SHP77 (cell line): ENCODE measurements at regions not wholly inside any gene's neighbourhood (a gene's known extent, or its start where the extent isn't known, plus 50 kb on each side); places are given as distances from the start of the nearest gene placed in this dataset.
"Not testable (repeated sequence)": the region's sequence is repeated elsewhere in the genome, so short reads cannot be mapped to it uniquely, and the experiment has no call there.

Experiments
- DNase-seq, 2 experiments: peaks; one replicate each; lab custom pipeline; 2025; lab: John Stamatoyannopoulos, UW

DNA sequence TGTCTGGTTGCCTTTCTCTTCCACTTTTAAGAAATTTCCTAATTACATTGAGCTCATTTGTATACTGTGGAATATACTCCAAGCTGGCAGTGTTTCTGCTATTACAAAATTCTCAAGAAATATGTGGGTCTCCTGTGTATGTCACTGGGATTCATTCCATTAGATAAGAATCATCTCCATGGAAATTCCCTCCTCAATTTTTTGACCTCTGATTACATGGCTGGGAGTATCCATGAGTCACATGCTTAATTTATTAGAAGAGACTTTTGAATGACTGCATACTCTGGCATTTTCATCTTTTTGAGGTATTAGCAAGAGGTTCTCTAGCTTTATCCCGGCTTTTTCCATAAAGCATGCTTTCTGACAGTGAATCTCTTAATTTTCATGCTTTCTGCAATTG is 665.5 kb upstream of the CNTNAP5 start:
- DNase-seq = no peak

DNA sequence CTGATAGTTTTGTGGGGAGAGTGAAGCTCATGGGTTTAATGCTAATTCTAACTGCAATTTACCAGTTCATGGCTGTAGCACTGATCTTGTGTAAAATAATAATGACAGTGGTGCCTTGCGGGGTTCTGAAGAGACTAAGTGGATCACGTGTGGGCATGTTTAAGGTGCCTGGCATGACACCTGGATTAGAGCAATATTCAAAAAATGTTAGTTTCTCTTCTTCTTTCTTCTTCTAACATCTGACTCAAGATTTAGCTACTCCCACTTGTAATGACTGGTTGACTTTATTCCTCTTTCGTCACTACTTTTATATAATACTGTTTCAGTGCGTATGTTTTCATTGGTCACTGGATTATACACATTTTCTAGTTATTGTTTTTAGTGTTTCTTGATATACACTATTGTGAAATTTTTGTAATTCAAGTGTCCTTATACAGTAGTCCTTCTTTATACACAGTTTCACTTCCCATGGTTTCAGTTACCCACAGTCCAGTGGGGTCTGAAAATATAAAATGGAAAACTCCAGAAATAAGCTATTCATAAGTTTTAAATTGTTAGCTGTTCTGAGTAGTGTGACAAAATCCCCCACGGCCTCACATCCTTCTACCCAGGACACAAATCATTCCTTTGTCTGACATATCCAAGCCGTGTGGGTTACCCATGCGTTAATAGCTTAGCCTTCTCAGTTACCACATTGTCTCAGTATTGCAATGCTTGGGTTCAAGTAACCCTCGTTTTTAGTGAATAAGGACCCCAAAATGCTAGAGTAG is 662.2 kb upstream of the CNTNAP5 start:
- DNase-seq = no peak

DNA sequence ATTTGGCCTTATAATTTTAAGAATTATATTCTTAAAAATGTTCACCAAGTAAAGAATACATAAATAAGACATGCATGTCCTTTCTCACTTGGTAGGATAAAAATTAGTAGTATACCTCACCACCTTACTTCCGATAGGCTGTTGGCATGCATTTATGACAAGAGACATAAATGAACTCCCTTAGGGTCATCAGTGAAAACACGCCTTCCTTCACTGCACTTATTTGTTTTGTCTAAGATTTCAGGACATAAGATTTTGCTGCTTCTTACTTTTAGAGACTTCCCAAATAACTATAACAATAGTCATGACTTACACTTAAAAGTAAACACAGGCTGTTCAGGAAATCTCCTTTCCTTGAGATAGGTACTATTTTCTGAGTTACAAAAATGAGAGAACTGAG is 661.3 kb upstream of the CNTNAP5 start:
- no peak for DNase-seq

DNA sequence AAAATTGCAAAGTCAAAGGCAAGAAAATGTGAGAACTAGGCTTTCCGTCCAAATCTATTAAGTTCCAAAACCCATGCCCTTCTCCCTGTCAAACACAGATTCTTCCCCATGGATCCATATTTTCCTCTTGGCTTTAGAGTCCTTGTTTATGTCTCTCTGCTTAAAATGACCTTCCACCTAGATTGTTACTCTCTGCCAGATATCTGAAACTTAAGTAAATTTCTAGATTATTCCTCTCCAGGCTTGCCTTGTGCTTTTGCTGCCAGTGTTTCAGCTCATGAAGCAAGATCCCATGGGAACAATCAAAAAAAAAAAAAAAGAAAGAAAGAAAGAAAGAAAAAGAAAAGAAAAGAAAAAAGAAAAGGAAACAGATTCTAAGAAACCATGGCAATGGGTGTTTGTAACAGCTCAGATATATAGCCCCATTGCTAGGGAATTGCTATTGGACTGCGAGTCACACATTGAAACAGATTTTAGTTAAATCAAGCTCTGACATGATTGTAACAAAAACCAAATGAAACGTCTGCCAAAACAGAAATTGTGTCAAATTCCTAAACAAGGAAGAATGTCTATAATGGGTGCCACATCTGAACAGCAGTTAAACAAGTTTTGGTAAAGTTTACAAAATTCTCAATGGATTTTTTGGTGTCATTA is 660.7 kb upstream of the CNTNAP5 start:
- no peak for DNase-seq

DNA sequence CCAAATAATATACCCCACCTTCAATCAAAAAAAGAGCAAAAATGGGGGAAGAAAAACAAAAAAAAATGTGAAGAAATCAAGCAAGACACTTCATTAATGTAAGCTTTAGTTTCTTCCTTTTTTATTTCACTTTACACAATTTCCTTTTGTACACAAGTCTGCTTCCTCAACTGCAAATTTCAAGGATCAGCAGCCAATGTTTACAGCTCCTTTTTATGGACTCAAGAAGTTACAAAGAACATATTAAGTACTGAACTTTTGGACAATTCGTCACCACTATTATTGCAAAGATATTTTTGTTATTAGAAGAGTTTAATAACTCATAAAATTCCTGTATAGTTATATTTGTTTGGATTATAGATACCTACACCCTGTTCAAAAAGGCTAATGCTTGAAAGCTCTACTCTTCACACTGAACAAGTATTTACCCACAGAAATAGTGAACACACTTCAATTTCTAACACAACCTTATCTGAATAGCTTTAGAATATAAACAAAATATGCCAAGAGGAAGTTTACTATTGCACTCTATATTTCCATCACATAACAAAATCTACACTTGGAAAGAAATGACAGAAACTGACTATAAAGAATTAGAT is 658.7 kb upstream of the CNTNAP5 start:
- no peak for DNase-seq

DNA sequence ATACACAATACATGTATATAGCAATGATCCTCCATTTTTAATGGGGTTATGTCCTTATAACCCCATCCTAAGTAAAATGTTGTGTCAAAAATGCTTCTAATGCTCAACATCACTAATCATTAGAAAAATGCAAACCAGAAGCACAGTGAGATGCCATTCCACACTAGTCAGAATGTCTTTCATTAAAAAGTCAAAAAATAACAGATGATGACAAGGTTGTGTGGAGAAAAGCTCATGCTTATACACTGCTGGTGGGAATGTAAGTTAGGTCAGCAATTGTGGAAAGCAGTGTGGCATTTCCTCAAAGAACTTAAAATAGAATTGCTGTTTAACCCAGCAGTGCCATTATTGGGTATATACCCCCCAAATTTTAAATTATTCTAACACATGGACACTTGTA is 654.9 kb upstream of the CNTNAP5 start:
- DNase-seq = no peak

- DNase-seq = no peak
These were observed 653.6 kb upstream of the CNTNAP5 start for GRCh38 chr2:123371535-123371934.

DNA sequence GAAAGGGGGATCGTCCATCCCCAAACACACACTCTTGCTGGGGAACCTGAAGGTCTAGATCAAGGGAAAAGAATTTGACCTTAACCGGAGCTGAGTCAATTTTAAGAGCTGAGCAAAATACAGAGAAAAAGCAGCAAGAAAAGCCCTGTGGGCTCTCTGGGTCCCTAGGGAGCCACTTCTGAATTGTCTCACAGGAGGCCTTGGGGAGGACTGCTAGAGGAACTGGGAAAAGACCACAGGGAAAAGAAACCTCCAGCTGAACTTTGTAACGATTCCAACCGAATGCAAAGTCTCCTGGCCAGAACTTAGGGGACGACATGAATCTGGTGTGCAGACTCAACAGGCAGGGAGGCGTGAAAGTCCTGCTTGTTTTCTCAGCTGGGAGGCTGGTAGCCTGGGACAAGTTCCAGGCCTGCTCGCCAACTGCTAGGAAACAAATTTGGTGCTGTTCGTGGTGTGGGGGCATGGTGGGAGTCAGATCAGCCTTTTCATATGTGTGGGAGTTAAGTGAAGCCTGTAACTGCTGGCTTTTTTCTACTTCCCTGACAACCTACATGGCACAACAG is 644.6 kb upstream of the CNTNAP5 start:
- DNase-seq = no peak

DNA sequence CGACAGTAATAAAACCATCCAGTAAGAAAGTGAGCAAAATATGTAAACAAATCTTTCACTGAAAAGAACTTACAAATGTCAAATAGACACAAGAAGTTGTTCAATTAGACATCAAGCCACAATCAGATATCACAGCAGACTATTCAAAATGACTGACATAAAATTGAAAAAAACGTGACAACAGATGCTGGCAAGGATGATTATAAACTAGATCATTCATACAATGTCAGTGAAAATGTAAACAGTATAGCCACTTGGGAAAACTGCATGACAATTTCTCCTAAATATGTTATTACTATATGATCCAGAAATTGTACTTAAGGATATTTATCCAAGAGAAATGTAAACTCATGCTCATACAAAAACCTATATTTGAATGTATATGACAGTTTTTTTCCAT is 609.4 kb upstream of the CNTNAP5 start:
- DNase-seq = no peak

DNA sequence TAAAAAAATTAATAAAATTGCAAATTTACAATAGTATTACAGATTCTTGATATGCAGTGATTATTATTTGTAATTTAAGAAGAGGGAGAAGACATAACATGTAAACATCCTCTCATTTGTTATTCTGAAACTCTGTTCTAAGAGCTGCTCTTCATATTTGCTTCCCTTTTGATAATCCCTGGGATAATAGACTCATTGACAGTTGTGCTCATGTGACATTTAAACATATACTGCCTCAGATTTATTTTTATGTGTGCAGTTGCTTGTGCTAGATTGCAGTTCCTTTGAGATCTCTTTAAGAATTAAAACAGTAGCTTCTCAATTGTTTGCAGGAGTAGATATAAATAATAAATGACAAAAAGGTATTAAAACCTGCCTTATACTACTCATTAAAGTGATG is 605.1 kb upstream of the CNTNAP5 start:
- no peak for DNase-seq

- DNase-seq = no peak
These were observed 590.3 kb upstream of the CNTNAP5 start for GRCh38 chr2:123434546-123435395.

GRCh38 chr2:123438251-123438650 is 586.8 kb upstream of the CNTNAP5 start:
- DNase-seq = no peak

DNA sequence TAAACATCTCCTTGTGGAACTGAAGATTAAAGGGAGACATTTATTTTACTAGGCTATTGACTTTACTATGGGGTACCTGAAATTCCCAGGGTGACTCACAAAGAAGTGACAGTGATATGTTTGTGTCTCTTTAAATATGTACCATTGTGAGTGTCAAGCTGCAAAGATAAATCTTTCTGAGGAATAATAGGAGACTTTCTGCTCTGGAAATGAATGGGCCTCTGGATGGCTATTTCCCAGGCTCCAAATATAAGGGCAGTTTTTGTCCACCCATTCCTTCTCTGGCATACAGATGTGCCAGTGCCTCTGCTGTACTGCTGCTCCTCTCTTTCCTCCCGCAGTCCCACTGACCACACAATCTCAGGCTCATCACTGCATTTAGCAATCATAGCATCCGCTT is 586.4 kb upstream of the CNTNAP5 start:
- DNase-seq = no peak

DNA sequence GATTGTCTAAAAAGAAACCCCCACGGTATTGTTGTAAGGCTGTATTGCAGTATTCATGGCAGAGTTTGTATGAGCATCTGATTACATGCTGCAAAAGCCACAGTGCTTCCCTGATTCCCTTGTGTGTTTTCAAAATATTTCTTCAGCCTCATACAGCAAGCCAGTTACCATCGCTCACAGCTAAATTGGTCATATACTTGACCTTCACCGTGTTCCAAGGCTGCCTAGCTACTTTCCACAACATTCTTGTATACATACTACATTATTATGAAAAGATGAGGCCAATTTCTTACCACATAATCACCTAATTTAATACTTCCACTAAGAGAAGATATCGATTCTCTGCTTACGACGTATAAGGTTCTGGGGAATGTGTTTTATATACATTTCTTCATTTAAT is 576.3 kb upstream of the CNTNAP5 start:
- DNase-seq = no peak

DNA sequence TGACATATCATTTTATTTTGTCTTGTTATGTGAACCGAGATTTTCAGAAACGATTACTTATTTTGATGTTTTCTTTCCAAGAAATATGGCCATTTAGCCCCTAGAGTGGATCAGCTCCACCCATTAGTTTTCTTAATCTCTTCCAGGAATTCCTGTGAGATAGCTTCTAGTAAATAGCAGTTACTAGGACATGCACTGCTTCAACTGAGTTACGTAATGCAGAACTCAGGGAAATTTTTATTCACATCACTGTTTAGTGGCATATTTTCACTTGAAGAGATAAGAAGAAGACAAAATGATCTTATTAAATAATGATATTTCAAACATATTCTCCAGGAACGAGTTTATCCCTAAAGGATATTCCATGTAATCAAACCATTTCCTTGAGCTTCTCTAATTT is 573.5 kb upstream of the CNTNAP5 start:
- no peak for DNase-seq

- no peak for DNase-seq
These were observed 571.9 kb upstream of the CNTNAP5 start for GRCh38 chr2:123453046-123453700.

DNA sequence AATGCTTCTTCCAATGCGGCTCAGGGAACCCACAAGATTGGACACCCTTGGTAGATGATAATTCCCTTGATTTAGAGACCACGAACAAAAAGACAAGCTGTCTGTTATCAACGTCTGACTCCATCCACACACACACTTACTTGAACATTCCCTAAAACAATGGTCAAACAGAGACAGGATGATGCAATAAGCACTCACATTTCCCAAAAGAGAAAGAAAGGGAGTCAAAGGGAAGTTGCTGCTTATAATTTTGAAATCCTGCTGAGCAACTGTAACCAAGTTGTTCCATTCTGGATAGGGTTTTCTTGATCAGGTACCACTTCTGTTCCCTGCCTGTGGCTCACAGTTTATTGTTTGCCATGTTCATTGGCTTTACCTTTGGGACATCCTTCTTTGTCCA is 571.3 kb upstream of the CNTNAP5 start:
- DNase-seq = no peak

DNA sequence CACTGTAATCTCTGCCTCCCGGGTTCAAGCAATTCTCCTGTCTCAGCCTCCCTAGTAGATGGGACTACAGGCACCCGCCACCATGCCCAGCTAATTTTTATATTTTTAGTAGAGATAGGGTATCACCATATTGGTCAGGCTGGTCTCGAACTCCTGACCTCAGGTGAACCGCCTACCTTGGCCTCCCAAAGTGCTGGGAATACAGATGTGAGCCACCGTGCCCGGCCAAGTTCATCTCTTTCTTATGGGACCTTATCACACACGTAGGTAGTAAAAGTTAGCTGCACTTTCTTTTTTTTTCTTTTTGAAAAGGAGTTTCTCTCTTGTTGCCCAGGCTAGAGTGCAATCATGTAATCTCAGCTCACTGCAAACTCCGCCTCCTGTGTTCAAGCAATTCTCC is 569.9 kb upstream of the CNTNAP5 start:
- DNase-seq = not testable (repeated sequence)

DNA sequence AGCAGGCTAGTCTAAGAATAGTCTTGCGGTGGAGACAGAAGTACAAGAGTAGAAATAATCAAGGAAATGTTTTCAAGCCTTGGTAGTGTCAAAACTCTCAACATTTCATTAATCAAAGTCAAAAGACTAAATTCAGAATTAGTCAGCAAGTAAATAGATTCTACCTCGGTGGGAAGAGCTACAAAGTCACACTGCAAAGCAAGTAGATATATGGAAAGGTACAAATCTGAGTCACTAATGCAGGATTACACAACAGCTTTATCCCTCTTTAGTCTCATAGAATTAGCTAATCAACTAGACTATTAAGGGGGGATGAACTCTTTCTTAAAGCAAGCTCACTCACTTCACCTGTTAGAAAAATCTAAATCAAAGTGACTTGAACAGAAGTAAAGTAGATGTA is 568.7 kb upstream of the CNTNAP5 start:
- no peak for DNase-seq

GRCh38 chr2:123463886-123464285 is 561.2 kb upstream of the CNTNAP5 start:
- DNase-seq = no peak

DNA sequence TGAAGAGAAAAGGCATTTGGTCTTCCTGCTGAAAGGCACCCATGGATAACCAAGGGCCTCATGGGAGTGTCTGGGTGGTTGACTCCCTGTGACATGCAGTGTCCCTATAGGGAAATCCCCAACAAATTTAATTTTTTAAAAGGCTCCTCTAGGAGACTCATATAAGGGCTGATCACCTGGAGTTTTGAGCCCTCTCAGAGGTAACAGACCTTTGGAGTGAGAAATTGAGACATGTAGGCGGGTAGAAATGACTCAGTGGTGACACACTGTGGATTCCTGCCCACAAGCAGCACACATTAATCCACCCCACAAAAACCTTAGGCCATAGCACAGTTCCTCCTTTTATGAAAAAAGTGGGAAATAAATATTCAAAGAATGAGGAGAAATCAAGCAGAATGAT is 557.0 kb upstream of the CNTNAP5 start:
- DNase-seq = no peak

DNA sequence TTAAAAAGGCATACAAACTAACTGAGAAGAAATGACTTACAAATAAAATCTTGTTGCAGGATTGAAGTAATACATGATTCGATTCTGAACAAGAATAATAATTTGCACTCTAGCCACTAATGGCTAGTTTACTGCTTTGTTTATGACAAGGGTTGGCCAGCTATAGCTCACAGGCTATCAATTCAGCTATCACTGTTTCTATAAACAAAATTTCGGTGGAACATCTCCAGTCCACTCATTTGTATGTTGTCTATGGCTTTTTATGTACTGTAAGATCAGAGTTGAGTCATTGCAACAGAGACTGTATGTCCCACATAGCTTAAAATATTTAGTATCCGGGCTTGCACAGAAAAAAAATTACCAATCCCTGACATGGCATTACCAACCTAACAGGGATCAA is 543.7 kb upstream of the CNTNAP5 start:
- DNase-seq = no peak
